ENCODE measurements at regions not wholly inside any gene's neighbourhood (a gene's known extent, or its start where the extent isn't known, plus 50 kb on each side); places are given as distances from the start of the nearest gene placed in this dataset.

- H3K4me3 ChIP-seq, result no peak overlapping the region
- no peak overlapping the region for H3K27ac ChIP-seq
- no peaks in the 10 kb centered on the region for H3K36me3 ChIP-seq (ENCODE audit: low read depth, missing control alignments)
- H3K9me3 ChIP-seq, result no peaks in the 10 kb centered on the region
- no peak for DNase-seq
- H3K27me3 ChIP-seq, result no peaks in the 10 kb centered on the region
- H3K4me1 ChIP-seq, result no peaks in the 10 kb centered on the region
- intact Hi-C loops (cut with DNase I; ENCODE audit: low total_unique reads), result no loop called here
- 81 to 85% methylated on average over 3 of the region's 3 CpGs for WGBS, 2 donors
- no peak for TF ChIP-seq POLR2A (IDR thresholded peaks at IDR 0.05)
These were observed 375.9 kb upstream of the PTCHD4 start for GRCh38 chr6:48486876-48487275.

GRCh38 chr6:48486373-48486772 is 375.4 kb upstream of the PTCHD4 start:
- Histone ChIP-seq H3K27me3 (no peaks in the 10 kb centered on the region), H3K36me3 (ENCODE audit: low read depth, missing control alignments) (no peaks in the 10 kb centered on the region), H3K27ac (no peak overlapping the region), H3K9me3 (no peaks in the 10 kb centered on the region), H3K4me3 (no peak overlapping the region), H3K4me1 (no peaks in the 10 kb centered on the region)
- TF ChIP-seq CTCF (IDR thresholded peaks at IDR 0.05), result no peak
- no peak for TF ChIP-seq POLR2A (IDR thresholded peaks at IDR 0.05)
- intact Hi-C loops (cut with DNase I; ENCODE audit: low total_unique reads), result no loop called here
- DNase-seq, result no peak
- 68 to 71% methylated on average over 3 of the region's 3 CpGs for WGBS, 2 donors

GRCh38 chr6:48476257-48476656 is 365.3 kb upstream of the PTCHD4 start:
- no peak overlapping the region for H3K4me3 ChIP-seq
- no peaks in the 10 kb centered on the region for H3K9me3 ChIP-seq
- H3K36me3 ChIP-seq (ENCODE audit: low read depth, missing control alignments), result no peaks in the 10 kb centered on the region
- no peak for DNase-seq
- TF ChIP-seq POLR2A (IDR thresholded peaks at IDR 0.05), result no peak
- TF ChIP-seq CTCF (IDR thresholded peaks at IDR 0.05), result no peak
- no peak overlapping the region for H3K27ac ChIP-seq
- intact Hi-C loops (cut with DNase I; ENCODE audit: low total_unique reads), result no loop called here
- H3K4me1 ChIP-seq, result no peaks in the 10 kb centered on the region
- no peaks in the 10 kb centered on the region for H3K27me3 ChIP-seq

- TF ChIP-seq CTCF (IDR thresholded peaks at IDR 0.05) (no peak), POLR2A (IDR thresholded peaks at IDR 0.05) (no peak)
- Histone ChIP-seq H3K27ac (no peak overlapping the region), H3K9me3 (no peaks in the 10 kb centered on the region), H3K4me3 (no peak overlapping the region), H3K4me1 (no peaks in the 10 kb centered on the region), H3K27me3 (no peaks in the 10 kb centered on the region), H3K36me3 (ENCODE audit: low read depth, missing control alignments) (no peaks in the 10 kb centered on the region)
- intact Hi-C loops (cut with DNase I; ENCODE audit: low total_unique reads), result no loop called here
- WGBS, 2 donors, result 100% methylated on average over 1 of the region's 1 CpG
- no peak for DNase-seq
These were observed 364.3 kb upstream of the PTCHD4 start for GRCh38 chr6:48475275-48475674.

GRCh38 chr6:48474830-48475229 is 363.8 kb upstream of the PTCHD4 start:
- no peaks in the 10 kb centered on the region for H3K27me3 ChIP-seq
- no peak overlapping the region for H3K4me3 ChIP-seq
- TF ChIP-seq POLR2A (IDR thresholded peaks at IDR 0.05) (no peak), CTCF (IDR thresholded peaks at IDR 0.05) (no peak)
- H3K4me1 ChIP-seq, result no peaks in the 10 kb centered on the region
- no peak overlapping the region for H3K27ac ChIP-seq
- H3K36me3 ChIP-seq (ENCODE audit: low read depth, missing control alignments), result no peaks in the 10 kb centered on the region
- no peak for DNase-seq
- WGBS, 2 donors, result 59 to 74% methylated on average over 2 of the region's 2 CpGs
- no peaks in the 10 kb centered on the region for H3K9me3 ChIP-seq
- intact Hi-C loops (cut with DNase I; ENCODE audit: low total_unique reads), result no loop called here

All from testis (tissue), 2 donors.